SU-DHL-6 (cell line): ENCODE measurements at regions not wholly inside any gene's neighbourhood (a gene's known extent, or its start where the extent isn't known, plus 50 kb on each side); places are given as distances from the start of the nearest gene placed in this dataset.

Source experiments
- H2AFZ ChIP-seq: fragments of 200-600 bp; sonication (generic); 2 replicates; pipeline ENCODE4 v1.6.1; 2014; ENCODE audit warnings: low read depth, mild to moderate bottlenecking, moderate library complexity, mixed read lengths, antibody characterized with exemption, low read length; ENCODE audit not compliant: severe bottlenecking
- H3F3A ChIP-seq: fragments of 200-600 bp; shearing (Covaris generic); 2 replicates; pipeline ENCODE4 v1.6.0; 2016; ENCODE audit warnings: antibody characterized with exemption, mild to moderate bottlenecking; ENCODE audit not compliant: insufficient read depth
- H3K27ac ChIP-seq: fragments of 200-600 bp; sonication (generic); 2 replicates; pipeline ENCODE4 v1.5.1; 2016; ENCODE audit warnings: low read depth, mild to moderate bottlenecking, low read length, moderate library complexity, mixed read lengths
- H3K27me3 ChIP-seq: fragments of 200-600 bp; sonication (generic), shearing (Covaris generic); 2 replicates; pipeline ENCODE4 v1.6.0; 2014; ENCODE audit warnings: mild to moderate bottlenecking, low read length
- H3K36me3 ChIP-seq: fragments of 200-600 bp; sonication (generic); 2 replicates; pipeline ENCODE4 v1.6.1; 2014; ENCODE audit warnings: mild to moderate bottlenecking, low read length, mixed read lengths
- H3K4me2 ChIP-seq: fragments of 300-600, 200-600 bp; shearing (Covaris generic), sonication (generic); 2 replicates; pipeline ENCODE4 v1.6.0; 2014; ENCODE audit warnings: low read length, low read depth, mild to moderate bottlenecking; ENCODE audit not compliant: poor library complexity, severe bottlenecking
- H3K4me3 ChIP-seq: fragments of 200-600 bp; sonication (generic); 2 replicates; pipeline ENCODE4 v1.5.1; 2014; ENCODE audit warnings: antibody characterized with exemption, low read length, mild to moderate bottlenecking, mixed read lengths; ENCODE audit not compliant: insufficient read depth, poor library complexity, severe bottlenecking
- H3K79me2 ChIP-seq: fragments of 200-600 bp; sonication (generic); 2 replicates; pipeline ENCODE4 v1.6.1; 2014; ENCODE audit warnings: mild to moderate bottlenecking, low read length, moderate library complexity; ENCODE audit not compliant: insufficient read depth
- H3K9ac ChIP-seq: fragments of 200-600 bp; sonication (generic); 2 replicates; pipeline ENCODE4 v1.7.0; 2014; ENCODE audit warnings: mild to moderate bottlenecking, low read length
- H3K9me2 ChIP-seq: fragments of 200-600 bp; sonication (generic); replicated peaks from 2 replicates; pipeline ENCODE4 v1.6.1; 2014; ENCODE audit warnings: low read length; ENCODE audit not compliant: insufficient read depth
- H3K9me3 ChIP-seq: fragments of 200-600 bp; sonication (generic); 2 replicates; pipeline ENCODE4 v1.6.1; 2014; ENCODE audit warnings: low read length, mixed read lengths; ENCODE audit not compliant: insufficient read depth
- H4K20me1 ChIP-seq: fragments of 200-600 bp; sonication (generic); 2 replicates; pipeline ENCODE4 v1.6.1; 2014; ENCODE audit warnings: low read depth, mild to moderate bottlenecking, antibody characterized with exemption, low read length, moderate library complexity, mixed read lengths
- EZH2phosphoT487 ChIP-seq: fragments of 200-600 bp; sonication (generic), shearing (Covaris generic); conservative IDR thresholded peaks from 2 replicates; pipeline ENCODE4 v1.6.1; 2018; ENCODE audit warnings: mild to moderate bottlenecking, antibody characterized with exemption, low read length, moderate library complexity, mixed read lengths
- TF ChIP-seq, protein P1 (sequence below): fragments of 200-600 bp; sonication (generic); IDR thresholded peaks from one replicate; pipeline ENCODE4 v1.5.1; 2017; ENCODE audit warnings: antibody characterized with exemption, mild to moderate bottlenecking, low read length, moderate library complexity; ENCODE audit not compliant: insufficient read depth, poor library complexity, severe bottlenecking

DNA sequence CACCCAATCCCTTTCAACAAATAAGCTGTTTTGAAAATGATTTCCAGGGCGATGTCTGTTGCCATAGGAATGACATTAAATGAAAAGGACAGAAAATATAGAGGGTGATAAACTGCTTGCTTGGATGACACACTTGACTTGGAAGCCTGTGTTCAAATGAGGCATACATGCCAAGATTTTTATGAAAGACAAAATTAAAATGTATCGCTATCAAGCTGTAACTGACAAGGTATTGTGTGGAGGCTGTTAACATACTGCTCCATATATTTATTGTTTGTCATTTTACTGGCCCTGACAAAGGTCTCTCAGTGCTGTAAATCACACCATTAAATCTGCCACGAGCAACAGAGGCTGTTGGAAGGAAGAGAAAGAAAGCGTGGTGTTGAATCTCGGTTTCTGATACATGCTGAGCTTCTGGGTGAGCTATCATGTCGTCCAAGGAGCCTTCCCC is 456.2 kb upstream of the SALL1 start:
- Histone ChIP-seq H3K9ac (no peak overlapping the region), H4K20me1 (no peaks in the 10 kb centered on the region), H3K27me3 (no peaks in the 10 kb centered on the region), H2AFZ (no peak overlapping the region), H3K9me3 (no peaks in the 10 kb centered on the region), H3K4me2 (no peak overlapping the region), H3K4me3 (no peak overlapping the region), H3K9me2 (no peaks in the 10 kb centered on the region), H3K36me3 (no peaks in the 10 kb centered on the region), H3F3A (no peaks in the 10 kb centered on the region), H3K79me2 (no peaks in the 10 kb centered on the region), H3K27ac (no peak overlapping the region)
- TF ChIP-seq EZH2phosphoT487 = no peak
- TF ChIP-seq, protein P1, sequence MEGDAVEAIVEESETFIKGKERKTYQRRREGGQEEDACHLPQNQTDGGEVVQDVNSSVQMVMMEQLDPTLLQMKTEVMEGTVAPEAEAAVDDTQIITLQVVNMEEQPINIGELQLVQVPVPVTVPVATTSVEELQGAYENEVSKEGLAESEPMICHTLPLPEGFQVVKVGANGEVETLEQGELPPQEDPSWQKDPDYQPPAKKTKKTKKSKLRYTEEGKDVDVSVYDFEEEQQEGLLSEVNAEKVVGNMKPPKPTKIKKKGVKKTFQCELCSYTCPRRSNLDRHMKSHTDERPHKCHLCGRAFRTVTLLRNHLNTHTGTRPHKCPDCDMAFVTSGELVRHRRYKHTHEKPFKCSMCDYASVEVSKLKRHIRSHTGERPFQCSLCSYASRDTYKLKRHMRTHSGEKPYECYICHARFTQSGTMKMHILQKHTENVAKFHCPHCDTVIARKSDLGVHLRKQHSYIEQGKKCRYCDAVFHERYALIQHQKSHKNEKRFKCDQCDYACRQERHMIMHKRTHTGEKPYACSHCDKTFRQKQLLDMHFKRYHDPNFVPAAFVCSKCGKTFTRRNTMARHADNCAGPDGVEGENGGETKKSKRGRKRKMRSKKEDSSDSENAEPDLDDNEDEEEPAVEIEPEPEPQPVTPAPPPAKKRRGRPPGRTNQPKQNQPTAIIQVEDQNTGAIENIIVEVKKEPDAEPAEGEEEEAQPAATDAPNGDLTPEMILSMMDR = no peak

- TF ChIP-seq EZH2phosphoT487 = no peak
- TF ChIP-seq, protein P1 = no peak
- H3K4me2 ChIP-seq = no peak overlapping the region
- no peaks in the 10 kb centered on the region for H3K79me2 ChIP-seq
- no peak overlapping the region for H2AFZ ChIP-seq
- H3K9me2 ChIP-seq = no peaks in the 10 kb centered on the region
- no peaks in the 10 kb centered on the region for H3K9me3 ChIP-seq
- H3K36me3 ChIP-seq = no peaks in the 10 kb centered on the region
- no peaks in the 10 kb centered on the region for H3F3A ChIP-seq
- no peak overlapping the region for H3K4me3 ChIP-seq
- no peak overlapping the region for H3K27ac ChIP-seq
- no peaks in the 10 kb centered on the region for H3K27me3 ChIP-seq
- no peaks in the 10 kb centered on the region for H4K20me1 ChIP-seq
- no peak overlapping the region for H3K9ac ChIP-seq
These were observed 445.2 kb upstream of the SALL1 start for GRCh38 chr16:51596247-51596646.

DNA sequence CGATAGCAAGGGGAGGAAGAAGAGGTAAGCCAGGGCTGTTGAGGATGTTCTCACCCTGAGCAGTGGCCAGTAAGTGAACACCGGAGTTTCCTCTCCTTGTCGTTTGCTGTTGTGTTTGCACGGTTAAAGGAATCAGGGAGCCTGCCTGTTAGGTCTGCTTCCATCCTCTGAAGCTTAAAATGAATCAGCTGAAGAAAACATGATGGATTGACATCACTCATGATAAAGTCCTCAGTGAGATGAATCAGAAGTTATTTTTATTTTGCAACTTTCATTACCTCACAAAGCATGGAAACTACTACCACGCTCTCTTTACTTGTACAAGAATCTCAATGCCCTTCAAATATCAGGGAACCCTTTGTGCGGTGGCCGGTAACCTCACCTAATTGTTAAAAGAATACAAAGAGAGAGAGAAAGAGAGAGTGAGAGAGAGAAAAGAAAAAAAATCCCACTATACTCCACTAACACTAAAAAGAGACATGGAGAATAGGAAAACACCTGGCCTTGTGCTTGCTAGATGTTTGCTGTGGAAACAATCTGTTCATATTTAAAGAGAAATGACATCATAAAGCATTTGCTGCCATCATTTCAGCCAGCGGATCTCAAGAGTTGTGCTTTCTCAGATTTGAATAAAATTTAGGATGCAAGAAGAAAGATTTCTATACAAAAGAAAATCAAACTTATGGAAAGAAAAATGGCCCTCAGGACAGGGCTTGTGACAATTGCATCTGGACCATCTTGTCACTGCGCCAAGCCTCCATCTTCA is 441.6 kb upstream of the SALL1 start:
- no peaks in the 10 kb centered on the region for H3K27me3 ChIP-seq
- TF ChIP-seq, protein P1 = no peak
- TF ChIP-seq EZH2phosphoT487 = no peak
- H4K20me1 ChIP-seq = no peaks in the 10 kb centered on the region
- no peaks in the 10 kb centered on the region for H3K9me3 ChIP-seq
- H3K4me2 ChIP-seq = no peak overlapping the region
- no peaks in the 10 kb centered on the region for H3K9me2 ChIP-seq
- H3K36me3 ChIP-seq = no peaks in the 10 kb centered on the region
- H3K79me2 ChIP-seq = no peaks in the 10 kb centered on the region
- no peak overlapping the region for H3K27ac ChIP-seq
- H2AFZ ChIP-seq = no peak overlapping the region
- no peak overlapping the region for H3K4me3 ChIP-seq
- H3F3A ChIP-seq = no peaks in the 10 kb centered on the region
- no peak overlapping the region for H3K9ac ChIP-seq
